ENCODE measurements at regions not wholly inside any gene's neighbourhood (a gene's known extent, or its start where the extent isn't known, plus 50 kb on each side); places are given as distances from the start of the nearest gene placed in this dataset.

DNA sequence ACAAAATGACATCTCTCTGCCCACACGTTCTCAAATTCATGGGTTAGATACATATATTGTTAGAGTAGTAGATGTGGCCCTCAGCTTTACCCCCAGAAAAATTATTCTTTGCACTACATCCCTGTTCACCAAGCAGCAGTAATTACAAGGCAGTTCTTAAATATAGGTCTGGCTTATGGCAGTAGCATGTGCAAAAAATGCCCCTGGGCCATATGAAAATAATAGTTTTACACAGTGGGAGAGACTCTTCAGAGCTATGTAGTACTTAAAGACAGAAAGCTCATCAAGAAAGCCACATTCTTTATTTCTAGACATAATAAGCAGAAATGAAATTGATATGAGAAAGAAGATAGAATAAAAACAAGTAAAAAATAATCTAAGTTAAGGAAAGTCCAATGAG lies 196.3 kb upstream of the FOXP2 start:
- TF ChIP-seq, protein P1, sequence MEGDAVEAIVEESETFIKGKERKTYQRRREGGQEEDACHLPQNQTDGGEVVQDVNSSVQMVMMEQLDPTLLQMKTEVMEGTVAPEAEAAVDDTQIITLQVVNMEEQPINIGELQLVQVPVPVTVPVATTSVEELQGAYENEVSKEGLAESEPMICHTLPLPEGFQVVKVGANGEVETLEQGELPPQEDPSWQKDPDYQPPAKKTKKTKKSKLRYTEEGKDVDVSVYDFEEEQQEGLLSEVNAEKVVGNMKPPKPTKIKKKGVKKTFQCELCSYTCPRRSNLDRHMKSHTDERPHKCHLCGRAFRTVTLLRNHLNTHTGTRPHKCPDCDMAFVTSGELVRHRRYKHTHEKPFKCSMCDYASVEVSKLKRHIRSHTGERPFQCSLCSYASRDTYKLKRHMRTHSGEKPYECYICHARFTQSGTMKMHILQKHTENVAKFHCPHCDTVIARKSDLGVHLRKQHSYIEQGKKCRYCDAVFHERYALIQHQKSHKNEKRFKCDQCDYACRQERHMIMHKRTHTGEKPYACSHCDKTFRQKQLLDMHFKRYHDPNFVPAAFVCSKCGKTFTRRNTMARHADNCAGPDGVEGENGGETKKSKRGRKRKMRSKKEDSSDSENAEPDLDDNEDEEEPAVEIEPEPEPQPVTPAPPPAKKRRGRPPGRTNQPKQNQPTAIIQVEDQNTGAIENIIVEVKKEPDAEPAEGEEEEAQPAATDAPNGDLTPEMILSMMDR (IDR thresholded peaks at IDR 0.05): no peak
- TF ChIP-seq POLR2A (IDR thresholded peaks at IDR 0.05): no peak
